HAP-1 (cell line): ENCODE measurements at regions not wholly inside any gene's neighbourhood (a gene's known extent, or its start where the extent isn't known, plus 50 kb on each side); places are given as distances from the start of the nearest gene placed in this dataset.
"Not testable (repeated sequence)": the region's sequence is repeated elsewhere in the genome, so short reads cannot be mapped to it uniquely, and the experiment has no call there.

Experiments used
- DNase-seq, 2 experiments: peaks; one replicate each; pipeline ENCODE4 v3.0.0-alpha.2; 2016 to 2020; ENCODE audit warnings: low spot score in 2 of 2
- H3K27me3 ChIP-seq: fragments of 250-450 bp; sonication (Bioruptor Pico); 2 replicates; pipeline ENCODE4 v1.5.1; 2020; ENCODE audit warnings: low read depth, mild to moderate bottlenecking, moderate library complexity
- H3K36me3 ChIP-seq: fragments of 250-450 bp; sonication (Bioruptor Pico); replicated peaks from 2 replicates; pipeline ENCODE4 v1.5.1; 2020; ENCODE audit warnings: mild to moderate bottlenecking
- H3K4me1 ChIP-seq: fragments of 250-450 bp; sonication (Bioruptor Pico); 2 replicates; pipeline ENCODE4 v1.5.1; 2020; ENCODE audit warnings: mild to moderate bottlenecking
- H3K4me3 ChIP-seq: fragments of 250-450 bp; sonication (Bioruptor Pico); 2 replicates; pipeline ENCODE4 v1.5.1; 2020; ENCODE audit warnings: mild to moderate bottlenecking, moderate library complexity
- H3K9me3 ChIP-seq: fragments of 250-450 bp; sonication (Bioruptor Pico); 2 replicates; pipeline ENCODE4 v1.5.1; 2020; ENCODE audit warnings: mild to moderate bottlenecking, moderate library complexity
- in situ Hi-C: fragments of 300-500 bp; cut with MboI; formaldehyde crosslinking; loops from 3 replicates; pipeline ENCODE4 v1.14.3; 2020; ENCODE audit warnings: low sequenced_read_pairs, inconsistent platforms, mixed read lengths

DNA sequence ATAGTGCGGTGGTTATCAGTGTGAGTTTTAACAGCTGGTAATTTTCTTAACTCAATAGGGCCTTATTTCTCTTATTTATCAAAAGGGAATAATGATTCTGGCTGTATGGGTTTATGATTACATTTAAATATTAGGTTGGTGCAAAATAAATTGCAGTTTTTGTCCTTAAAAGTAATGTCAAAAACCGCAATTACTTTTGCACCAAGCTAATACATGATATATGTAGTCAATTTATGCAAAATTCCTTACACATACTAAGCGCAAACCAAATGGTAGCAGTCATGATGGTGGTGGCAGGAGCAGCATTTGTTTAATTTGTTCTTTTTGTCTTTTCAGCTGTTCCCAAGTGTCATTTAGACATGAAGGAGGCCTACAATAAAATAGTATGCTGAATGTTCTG lies 1777.1 kb downstream of the OLFM4 start:
- in situ Hi-C loops, result no loop called here
- Histone ChIP-seq H3K27me3 (no peaks in the 10 kb centered on the region), H3K9me3 (no peaks in the 10 kb centered on the region), H3K4me3 (no peak overlapping the region), H3K36me3 (no peaks in the 10 kb centered on the region), H3K4me1 (no peaks in the 10 kb centered on the region)
- DNase-seq, result no peak

DNA sequence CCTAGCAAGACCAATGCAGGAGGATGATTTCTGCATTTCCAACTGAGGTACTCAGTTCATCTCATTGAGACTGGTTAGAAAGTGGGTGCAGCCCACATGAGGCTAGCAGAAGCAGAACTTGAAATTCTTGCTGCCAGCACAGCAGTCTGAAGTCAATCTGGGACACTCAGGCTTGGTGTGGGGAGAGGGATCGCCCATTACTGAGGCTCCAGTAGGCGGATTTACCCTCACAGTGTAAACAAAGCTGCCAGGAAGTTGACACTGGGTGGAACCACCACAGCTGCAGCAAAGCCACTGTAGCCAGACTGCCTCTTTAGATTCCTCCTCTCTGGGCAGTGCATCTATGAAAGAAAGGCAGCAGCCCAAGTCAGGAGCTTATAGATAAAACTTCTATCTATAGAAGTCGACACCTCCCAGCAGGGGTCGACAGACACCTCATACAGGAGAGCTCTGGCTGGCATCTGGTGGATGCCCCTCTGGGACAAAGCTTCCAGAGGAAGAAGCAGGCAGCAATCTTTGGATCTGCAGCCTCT lies 1793.4 kb downstream of the OLFM4 start:
- H3K4me3 ChIP-seq, H3K4me1 ChIP-seq, DNase-seq, H3K36me3 ChIP-seq, H3K27me3 ChIP-seq, H3K9me3 ChIP-seq, in situ Hi-C loops: not testable (repeated sequence)

DNA sequence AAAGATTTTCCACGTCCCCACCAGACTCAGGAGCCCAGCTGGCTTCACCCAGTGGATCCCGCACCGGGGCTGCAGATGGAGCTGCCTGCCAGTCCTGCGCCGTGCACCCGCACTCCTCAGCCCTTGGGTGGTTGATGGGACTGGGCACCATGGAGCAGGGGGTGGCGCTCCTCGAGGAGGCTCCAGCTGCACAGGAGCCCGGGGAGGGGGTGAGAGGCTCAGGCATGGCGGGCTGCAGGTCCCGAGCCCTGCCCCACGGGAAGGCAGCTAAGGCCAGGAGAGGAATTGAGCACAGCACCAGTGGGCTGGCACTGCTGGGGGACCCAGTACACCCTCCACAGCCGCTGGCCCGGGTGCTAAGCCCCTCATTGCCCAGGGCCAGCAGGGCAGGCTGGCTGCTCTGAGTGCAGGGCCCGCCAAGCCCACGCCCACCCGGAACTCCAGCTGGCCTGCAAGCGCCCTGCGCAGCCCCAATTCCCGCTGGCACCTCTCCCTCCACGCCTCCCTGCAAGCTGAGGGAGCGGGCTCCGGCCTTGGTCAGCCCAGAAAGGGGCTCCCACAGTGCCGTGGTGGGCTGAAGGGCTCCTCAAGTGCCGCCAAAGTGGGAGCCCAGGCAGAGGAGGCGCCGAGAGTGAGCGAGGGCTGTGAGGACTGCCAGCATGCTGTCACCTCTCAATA lies 1800.9 kb downstream of the OLFM4 start:
- DNase-seq, H3K27me3 ChIP-seq, in situ Hi-C loops, H3K4me3 ChIP-seq, H3K36me3 ChIP-seq, H3K4me1 ChIP-seq, H3K9me3 ChIP-seq: not testable (repeated sequence)

DNA sequence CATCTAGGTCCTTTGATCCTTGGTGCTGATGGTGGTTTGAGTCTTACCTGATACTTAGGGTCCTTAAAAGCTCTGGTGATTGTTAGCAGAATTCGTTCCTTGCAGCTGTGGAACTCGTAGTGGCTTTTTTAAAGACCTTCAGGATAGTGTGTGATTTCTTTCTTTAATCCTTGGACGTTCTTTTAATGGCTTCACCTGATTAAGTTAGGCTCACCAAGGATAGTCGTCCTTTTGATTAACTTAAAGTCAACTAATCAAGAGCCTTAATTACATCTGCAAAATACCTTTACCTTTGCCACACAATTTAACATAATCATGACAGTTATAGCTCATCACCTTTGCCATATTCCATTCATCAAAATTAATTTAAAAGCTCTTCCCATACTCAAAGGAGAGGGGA lies 1807.7 kb downstream of the OLFM4 start:
- in situ Hi-C loops, result no loop called here
- Histone ChIP-seq H3K36me3 (no peaks in the 10 kb centered on the region), H3K27me3 (no peaks in the 10 kb centered on the region), H3K9me3 (no peaks in the 10 kb centered on the region), H3K4me3 (no peak overlapping the region), H3K4me1 (no peaks in the 10 kb centered on the region)
- no peak for DNase-seq

DNA sequence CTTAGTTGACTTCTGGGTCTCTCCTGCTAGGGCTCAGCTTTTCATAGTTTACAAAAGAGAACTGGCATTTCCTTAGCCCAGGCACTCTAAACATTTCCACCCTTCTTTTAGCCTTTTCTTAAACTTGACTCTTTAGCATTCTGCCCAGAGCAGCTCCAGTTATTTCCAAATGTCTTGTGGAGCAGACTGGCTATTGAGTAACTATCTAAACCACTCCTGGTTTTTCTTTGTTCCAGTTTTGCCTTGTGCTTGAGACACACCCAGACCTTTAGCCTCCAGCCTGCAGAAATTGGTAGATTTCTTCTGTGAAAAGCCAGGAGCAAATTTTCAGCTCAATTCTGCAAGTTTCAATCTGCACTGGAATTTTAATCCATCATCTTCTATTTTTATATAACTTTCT lies 1813.1 kb downstream of the OLFM4 start:
- Histone ChIP-seq H3K4me1 (peaks cover 6% of the 10 kb centered on the region), H3K27me3 (no peaks in the 10 kb centered on the region), H3K9me3 (no peaks in the 10 kb centered on the region), H3K4me3 (no peak overlapping the region), H3K36me3 (no peaks in the 10 kb centered on the region)
- no peak for DNase-seq
- in situ Hi-C loops, result no loop called here

DNA sequence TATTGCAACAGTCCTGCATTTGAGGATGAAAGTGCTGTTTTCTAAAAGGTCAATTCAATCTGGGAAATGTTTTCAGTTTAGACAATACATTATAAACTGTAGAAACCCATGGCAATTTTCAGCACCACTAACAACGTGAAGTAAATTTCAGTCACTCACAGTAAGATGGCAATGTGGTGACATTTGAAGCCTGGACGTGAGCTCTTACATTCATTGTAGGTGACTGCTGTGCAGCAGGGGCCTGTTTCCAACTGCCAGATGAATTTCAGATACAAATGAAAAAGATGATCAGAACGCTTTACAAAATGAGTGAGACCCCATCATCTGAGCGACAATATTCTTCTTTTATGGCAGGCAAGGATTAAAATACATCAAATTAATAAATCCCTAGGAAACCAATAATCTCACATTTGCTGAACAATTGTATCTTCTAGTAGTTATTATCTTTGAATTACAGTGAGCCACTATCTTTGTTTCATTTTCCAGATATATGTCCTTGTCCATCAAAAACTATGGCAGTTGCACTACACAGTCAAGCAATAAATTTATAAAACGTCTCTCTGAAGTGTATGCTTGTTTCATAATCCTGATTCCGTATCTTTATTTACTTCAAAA lies 1816.8 kb downstream of the OLFM4 start:
- H3K4me1 ChIP-seq, result peaks cover 6% of the 10 kb centered on the region
- H3K27me3 ChIP-seq, result no peaks in the 10 kb centered on the region
- DNase-seq, result no peak
- H3K9me3 ChIP-seq, result no peaks in the 10 kb centered on the region
- no peaks in the 10 kb centered on the region for H3K36me3 ChIP-seq
- H3K4me3 ChIP-seq, result no peak overlapping the region
- in situ Hi-C loops, result no loop called here

DNA sequence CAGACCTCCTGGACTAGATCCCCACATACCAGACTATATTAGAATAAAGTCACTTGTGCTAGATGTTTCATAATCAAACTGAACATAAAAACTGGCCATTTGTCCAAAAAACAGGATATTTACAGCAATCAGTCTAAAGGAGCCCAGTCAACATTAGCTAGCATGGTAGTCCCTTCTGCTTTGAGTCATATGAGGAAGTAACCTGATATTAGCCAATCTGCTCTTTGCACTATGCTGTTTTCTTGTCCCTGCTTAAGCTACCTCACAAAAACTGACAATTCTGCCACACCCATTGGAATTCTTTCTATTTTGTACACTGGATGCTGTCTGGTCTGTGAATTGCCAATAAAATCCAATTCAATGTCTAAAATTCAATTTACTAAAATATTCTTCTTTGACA lies 1824.2 kb downstream of the OLFM4 start:
- Histone ChIP-seq H3K4me1 (no peaks in the 10 kb centered on the region), H3K36me3 (no peaks in the 10 kb centered on the region), H3K27me3 (no peaks in the 10 kb centered on the region), H3K9me3 (no peaks in the 10 kb centered on the region), H3K4me3 (no peak overlapping the region)
- in situ Hi-C loops, result no loop called here
- no peak for DNase-seq

DNA sequence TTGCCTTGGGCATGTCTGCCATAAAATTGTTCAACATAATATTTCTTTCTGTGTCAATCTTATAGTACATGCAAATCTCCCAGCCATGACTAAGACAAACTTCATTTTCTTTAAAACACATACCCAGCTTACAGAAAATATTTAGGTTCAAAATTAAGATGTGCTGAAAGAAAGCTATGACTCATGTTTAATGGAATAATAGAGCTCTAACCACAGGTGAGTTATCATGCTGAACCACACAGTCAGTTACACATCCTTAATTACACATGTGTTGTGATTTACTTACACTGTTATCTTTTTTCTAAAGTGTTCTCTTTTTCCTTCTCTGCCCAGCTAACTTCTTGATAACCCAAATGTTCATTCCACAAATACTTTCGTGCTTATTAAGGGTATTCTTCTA lies 1831.2 kb downstream of the OLFM4 start:
- H3K4me1 ChIP-seq, result no peaks in the 10 kb centered on the region
- no peaks in the 10 kb centered on the region for H3K27me3 ChIP-seq
- H3K4me3 ChIP-seq, result no peak overlapping the region
- H3K9me3 ChIP-seq, result no peaks in the 10 kb centered on the region
- no peaks in the 10 kb centered on the region for H3K36me3 ChIP-seq
- DNase-seq, result no peak
- in situ Hi-C loops, result no loop called here

DNA sequence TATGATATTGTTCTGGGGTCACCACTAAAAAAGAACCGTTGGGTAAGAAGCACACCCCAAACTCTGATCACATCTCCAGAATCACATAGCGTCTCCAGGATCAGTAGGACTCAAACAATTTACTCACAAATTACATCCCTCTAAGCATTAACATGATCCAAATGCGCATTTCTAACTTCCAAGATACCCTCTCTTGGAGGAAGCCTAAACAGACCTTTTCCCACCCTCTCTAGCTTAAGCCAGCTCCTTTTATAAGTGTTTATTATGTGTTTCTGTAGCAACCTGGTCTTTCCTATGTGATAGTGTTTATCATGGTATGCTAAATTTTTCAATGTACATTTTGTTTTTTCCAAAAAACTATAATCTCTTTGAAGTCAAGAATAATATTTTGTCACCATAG lies 1846.5 kb downstream of the OLFM4 start:
- in situ Hi-C loops, result no loop called here
- peak in 1 of 2 experiments; percentile 48 for DNase-seq
- Histone ChIP-seq H3K4me1 (peaks cover 3% of the 10 kb centered on the region; the same call in 1 of the 2 replicates), H3K9me3 (no peaks in the 10 kb centered on the region), H3K36me3 (no peaks in the 10 kb centered on the region), H3K4me3 (no peak overlapping the region), H3K27me3 (no peaks in the 10 kb centered on the region)

DNA sequence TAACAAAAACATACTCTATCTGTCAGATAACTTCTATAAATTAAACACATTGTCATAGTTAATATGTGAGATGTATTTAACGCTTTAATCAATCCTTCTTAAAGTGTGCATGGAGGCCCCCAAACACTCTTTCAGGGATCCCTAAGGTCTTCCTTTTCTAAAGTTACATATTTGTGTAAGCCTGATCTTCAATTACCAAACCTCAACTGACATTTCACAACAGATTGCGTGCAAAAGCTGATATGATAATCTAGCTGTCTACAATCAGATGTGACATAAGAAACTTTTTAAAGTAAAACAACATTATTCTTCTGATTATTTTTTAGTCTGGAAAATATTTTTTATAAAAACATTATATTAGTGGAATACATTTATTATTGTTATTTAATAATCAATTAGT lies 1850.4 kb downstream of the OLFM4 start:
- Histone ChIP-seq H3K36me3 (no peaks in the 10 kb centered on the region), H3K4me1 (peaks cover 3% of the 10 kb centered on the region; the same call in 1 of the 2 replicates), H3K9me3 (no peaks in the 10 kb centered on the region), H3K4me3 (no peak overlapping the region), H3K27me3 (no peaks in the 10 kb centered on the region)
- in situ Hi-C loops, result no loop called here
- no peak for DNase-seq

DNA sequence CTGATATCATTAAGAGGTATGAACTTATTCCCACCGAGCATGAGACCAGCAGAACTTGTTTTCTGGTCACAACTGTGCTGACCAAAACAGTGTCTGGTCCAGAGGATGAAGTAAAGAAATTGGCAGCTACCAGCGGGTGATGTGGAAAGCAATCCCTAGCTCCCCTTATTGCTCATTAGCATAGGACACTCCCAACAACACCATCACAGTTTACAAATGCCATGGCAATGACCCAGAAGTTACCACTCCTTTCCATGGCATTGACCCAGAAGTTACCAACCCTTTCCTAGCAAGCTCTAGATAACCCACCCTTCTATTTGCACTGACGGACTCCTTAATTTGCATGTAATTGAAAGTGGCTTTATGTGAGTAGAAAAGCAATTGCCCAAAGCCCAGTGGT lies 1856.1 kb downstream of the OLFM4 start:
- Histone ChIP-seq H3K4me1 (no peaks in the 10 kb centered on the region), H3K4me3 (no peak overlapping the region), H3K9me3 (no peaks in the 10 kb centered on the region), H3K27me3 (no peaks in the 10 kb centered on the region), H3K36me3 (no peaks in the 10 kb centered on the region)
- in situ Hi-C loops, result no loop called here
- no peak for DNase-seq

DNA sequence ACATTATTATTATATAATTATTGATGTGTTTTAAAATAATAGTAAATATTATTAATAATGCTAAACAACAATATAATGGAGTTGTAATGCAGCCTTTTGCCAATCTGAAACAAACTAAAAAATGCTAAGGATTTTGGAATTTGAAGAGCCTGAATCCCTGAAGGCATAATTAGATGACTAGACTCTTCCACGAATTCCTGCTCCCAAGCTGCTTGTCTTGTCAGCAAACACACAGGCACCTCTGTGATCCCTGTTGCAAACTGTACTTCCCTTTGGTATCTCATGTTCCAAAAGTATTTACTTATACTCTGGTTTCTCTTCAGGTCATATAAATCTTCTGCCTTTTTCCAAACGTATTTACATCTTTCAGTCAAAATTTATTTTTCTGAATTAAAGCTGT lies 1862.4 kb downstream of the OLFM4 start:
- Histone ChIP-seq H3K36me3 (no peaks in the 10 kb centered on the region), H3K9me3 (no peaks in the 10 kb centered on the region), H3K4me1 (no peaks in the 10 kb centered on the region), H3K27me3 (no peaks in the 10 kb centered on the region), H3K4me3 (no peak overlapping the region)
- in situ Hi-C loops, result no loop called here
- no peak for DNase-seq

DNA sequence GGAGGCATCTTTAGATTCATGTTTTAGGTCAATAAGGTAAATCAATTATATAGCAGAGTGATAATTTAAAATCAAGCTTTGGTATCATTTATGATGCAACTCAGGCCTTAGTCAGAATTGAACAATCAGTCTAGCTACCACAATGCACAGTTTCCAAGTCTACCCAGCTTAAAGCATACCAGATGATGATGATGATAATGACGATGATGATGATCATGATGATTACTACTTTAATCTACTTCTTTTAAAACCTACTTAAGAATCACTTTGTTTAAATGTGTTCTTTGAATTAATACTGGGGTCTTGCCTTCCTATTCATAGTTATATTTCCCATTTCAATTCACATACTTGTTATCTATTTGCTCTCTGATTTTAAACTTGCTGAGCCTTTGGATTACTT lies 1872.7 kb downstream of the OLFM4 start:
- Histone ChIP-seq H3K36me3 (no peaks in the 10 kb centered on the region), H3K4me1 (no peaks in the 10 kb centered on the region), H3K9me3 (no peaks in the 10 kb centered on the region), H3K4me3 (no peak overlapping the region), H3K27me3 (no peaks in the 10 kb centered on the region)
- no peak for DNase-seq
- in situ Hi-C loops, result no loop called here

DNA sequence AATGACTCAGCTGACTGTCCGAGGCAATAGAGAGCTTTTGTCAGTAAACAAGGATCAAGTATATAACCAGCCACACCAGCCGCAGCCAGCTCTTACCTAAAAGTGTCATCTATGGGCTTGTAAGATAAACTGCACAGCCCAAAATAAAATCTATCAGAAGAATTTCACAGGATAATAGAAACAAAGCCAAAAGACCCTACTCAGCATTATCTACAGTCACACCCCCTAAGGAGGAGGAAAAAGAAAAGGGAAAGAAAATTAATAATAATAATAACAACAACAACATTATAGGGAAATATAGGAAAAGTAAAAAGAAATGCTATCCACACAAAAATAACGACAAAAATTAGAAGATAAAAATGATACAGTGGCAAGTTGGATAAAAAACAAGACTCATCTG lies 1883.8 kb downstream of the OLFM4 start:
- DNase-seq, result no peak
- Histone ChIP-seq H3K36me3 (no peaks in the 10 kb centered on the region), H3K27me3 (no peaks in the 10 kb centered on the region), H3K4me3 (no peak overlapping the region), H3K9me3 (no peaks in the 10 kb centered on the region), H3K4me1 (no peaks in the 10 kb centered on the region)
- in situ Hi-C loops, result no loop called here

DNA sequence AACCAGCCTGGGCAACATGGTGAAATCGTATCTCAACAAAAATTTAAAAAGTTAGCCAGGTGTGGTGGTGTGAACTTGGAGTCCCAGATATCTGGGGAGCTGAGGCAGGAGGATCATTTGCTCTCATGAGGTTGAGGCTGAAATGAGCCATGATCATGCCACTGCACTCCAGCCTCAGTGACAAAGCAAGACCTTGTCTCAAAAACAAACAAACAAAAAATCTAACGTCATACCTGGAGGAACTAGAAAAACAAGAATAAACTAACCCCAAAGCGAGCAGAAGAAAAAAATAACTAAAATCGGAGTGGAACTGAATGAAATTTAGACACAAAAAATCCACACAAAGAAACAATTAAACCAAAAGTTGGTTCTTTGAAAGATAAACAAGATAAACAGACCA lies 1885.1 kb downstream of the OLFM4 start:
- Histone ChIP-seq H3K4me3 (no peak overlapping the region), H3K36me3 (no peaks in the 10 kb centered on the region), H3K4me1 (no peaks in the 10 kb centered on the region), H3K9me3 (no peaks in the 10 kb centered on the region), H3K27me3 (no peaks in the 10 kb centered on the region)
- in situ Hi-C loops, result no loop called here
- no peak for DNase-seq
